GM21529 (cell line): ENCODE measurements at regions not wholly inside any gene's neighbourhood (a gene's known extent, or its start where the extent isn't known, plus 50 kb on each side); places are given as distances from the start of the nearest gene placed in this dataset.
"Not testable (repeated sequence)": the region's sequence is repeated elsewhere in the genome, so short reads cannot be mapped to it uniquely, and the experiment has no call there.

Source experiments
- ATAC-seq: cut with Tn5 transposase; IDR thresholded peaks from one replicate; pipeline ENCODE4 v1.9.1; 2021; ENCODE audit not compliant: unreplicated experiment

DNA sequence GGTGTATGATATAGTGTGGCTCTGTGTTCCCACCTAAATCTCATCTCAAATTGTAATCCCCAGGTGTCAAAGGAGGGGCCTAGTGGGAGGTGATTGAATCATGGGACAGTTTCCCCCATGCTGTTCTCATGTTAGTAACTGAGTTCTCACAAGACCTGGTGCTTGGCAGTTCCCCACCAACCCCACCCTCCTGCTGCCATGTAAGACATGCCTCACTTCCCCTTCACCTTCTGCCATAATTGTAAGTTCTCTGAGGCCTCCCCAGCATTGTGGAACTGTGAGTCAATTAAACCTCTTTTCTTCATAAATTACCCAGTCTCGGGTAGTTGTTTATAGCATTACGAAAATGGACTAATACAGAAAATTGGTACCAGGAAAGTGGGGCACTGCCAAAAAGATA, 1705.3 kb downstream of the NCAM2 start:
- no peak for ATAC-seq

GRCh38 chr21:22710721-22711120, 1712.5 kb downstream of the NCAM2 start:
- ATAC-seq: no peak

DNA sequence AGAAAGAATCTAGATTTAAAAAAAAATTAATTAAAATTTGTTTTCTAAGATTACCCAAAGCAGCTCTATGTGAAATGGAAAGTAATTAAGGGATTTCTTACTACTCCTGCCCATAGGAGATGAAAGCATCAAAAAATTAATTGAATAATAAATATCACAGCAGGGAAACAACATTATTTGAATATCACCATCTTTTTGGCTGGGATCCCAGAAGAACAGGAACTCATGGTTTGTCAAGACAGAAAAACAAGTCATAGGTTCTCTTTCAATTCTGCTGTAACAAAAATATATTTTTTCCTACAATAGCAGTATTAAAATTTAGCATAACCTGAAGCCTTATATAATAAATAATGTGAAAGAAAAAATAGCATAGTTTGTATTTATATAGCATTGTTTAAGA, 1713.4 kb downstream of the NCAM2 start:
- no peak for ATAC-seq

DNA sequence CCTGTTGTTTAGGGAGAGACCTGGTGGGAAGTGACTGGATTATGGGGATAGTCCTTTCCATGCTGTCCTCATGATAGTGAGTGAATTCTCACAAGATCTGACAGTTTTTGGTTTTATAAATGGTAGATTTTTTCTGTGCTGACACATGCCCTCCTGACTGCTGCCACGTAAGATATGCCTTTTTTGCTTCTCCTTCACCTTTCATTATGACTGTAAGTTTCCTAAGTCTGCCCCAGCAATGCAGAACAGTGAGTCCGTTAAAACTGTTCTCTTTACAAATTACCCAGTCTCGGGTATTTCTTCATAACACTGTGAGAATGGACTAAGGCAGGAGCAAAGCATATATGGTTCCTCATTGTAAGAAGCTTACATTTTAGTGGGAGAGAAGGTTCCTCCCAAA, 1727.2 kb downstream of the NCAM2 start:
- ATAC-seq: no peak

DNA sequence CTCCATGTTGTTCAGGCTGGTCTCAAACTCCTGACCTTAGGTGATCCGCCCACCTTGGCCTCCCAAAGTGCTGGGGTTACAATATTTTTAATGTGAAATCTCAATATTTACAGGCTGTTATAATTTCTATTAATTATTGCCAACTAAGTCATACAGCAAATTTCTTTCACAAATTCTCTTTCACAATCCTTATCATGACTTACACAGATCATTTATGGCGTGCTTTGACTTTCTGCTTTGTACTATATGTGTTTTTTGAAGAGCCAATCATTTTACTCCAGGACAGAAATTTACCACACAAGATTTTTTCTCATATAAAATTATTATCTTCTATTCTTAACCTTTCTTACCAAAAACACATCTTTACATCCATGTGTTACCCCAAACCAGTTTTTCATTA, 1729.9 kb downstream of the NCAM2 start:
- no peak for ATAC-seq

DNA sequence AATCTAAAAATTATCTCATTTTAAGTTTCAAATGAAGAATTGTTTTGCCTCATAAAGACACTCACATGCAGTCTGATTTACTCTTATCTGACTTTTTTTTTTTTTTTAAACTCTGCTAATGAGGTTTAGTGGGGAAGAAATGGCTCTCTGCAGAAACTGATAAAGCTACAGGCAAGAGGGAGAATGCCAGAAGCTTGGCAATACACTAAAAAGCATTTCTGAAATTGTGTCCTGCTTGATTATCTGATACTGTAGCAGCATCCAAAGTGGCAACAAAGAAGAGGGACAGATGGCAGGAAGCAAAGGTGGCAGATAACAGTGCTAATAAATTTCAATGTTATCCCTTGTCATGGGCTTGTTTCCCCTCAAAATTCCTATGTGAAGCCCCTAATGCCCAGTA, 1744.9 kb downstream of the NCAM2 start:
- no peak for ATAC-seq

DNA sequence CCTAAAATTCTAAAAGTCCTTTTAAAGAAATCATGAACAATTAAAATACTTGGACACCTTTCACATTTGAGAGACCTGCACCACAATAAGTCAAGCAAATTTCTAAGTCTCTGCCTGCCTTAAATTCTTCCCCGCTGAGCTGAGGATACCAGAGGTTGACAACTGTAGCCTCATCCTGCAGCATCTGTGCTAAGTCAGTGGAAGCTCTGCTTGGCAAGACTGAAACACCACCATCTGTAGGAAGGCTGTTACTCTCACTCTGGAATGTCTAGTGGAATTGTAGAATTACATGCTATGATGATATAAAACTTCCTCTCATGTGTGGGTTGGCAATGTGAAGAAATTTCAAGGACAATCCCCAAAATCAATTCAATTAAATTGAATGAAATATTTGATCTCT, 1756.5 kb downstream of the NCAM2 start:
- ATAC-seq: no peak

DNA sequence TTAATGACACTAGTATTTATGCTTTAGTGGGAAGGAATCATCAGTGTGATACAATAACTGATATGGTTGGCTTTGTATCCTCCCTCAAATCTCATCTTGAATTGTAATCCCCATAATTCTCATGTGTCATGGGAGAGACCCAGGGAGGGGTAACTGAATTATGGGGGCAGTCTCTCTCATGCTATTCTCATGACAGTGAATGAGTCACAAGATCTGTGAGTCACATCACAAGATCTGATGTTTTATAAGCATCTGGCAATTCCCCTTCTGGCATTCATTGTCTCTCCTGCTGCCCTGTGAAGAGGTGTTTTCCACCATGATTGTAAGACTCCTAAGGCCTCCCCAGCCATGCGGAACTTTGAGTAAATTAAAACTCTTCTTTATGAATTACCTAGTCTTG, 1760.3 kb downstream of the NCAM2 start:
- ATAC-seq: no peak

- no peak for ATAC-seq
Observed at GRCh38 chr21:22762463-22762862, 1764.3 kb downstream of the NCAM2 start.

DNA sequence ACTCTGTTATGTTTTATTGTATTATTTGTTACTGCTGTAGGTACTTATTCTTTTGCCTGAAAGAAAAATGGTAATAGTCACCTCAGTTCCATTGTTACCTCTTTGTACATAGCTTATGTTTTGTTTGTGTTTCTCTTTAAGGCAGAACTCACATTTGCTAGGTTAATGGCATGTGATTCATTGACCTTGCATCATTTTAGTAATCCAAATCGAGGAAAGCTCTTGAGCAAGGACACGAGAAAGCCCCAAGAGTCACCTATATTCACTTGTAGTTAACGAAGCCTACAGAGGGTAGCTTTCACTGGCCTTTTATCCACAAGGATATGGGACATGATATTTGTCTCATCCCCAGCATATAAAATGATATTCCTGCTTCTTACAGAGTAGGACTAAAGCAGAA, 1765.2 kb downstream of the NCAM2 start:
- no peak for ATAC-seq

DNA sequence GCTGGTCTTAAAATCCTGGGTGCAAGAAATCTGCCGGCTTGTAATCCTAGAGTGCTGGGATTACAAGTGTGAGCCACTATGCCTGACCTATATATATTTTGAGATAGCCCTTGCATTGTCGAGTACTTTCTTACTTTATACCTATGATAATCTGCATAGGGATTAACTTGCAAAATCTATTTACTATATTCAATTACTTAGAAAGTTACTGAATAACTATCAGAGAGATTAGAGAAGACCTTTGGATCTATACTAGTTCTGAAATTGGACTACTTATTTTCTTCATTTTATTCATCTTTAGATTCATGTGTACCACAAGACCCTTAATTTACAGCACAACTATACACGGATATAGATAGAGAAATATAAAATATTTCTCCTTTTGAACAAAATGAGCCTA, 1766.0 kb downstream of the NCAM2 start:
- no peak for ATAC-seq

DNA sequence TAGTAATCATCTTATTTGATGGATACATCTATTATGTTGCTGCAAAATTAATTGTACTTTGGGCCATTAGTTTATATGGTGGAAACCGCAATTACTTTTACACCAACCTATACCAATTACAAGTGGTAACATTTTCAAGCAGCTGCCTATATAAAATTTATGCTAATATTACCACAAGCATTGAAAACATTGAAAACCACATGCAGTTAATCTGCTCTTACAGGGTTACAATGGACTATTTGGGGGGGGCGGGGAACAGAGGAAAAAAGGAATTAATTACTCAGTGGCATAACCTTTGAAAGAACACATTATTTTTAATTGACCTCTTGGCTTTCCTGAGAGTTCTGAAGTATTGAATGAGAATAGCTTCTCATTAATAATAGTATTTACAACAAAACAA, 1793.2 kb downstream of the NCAM2 start:
- no peak for ATAC-seq

DNA sequence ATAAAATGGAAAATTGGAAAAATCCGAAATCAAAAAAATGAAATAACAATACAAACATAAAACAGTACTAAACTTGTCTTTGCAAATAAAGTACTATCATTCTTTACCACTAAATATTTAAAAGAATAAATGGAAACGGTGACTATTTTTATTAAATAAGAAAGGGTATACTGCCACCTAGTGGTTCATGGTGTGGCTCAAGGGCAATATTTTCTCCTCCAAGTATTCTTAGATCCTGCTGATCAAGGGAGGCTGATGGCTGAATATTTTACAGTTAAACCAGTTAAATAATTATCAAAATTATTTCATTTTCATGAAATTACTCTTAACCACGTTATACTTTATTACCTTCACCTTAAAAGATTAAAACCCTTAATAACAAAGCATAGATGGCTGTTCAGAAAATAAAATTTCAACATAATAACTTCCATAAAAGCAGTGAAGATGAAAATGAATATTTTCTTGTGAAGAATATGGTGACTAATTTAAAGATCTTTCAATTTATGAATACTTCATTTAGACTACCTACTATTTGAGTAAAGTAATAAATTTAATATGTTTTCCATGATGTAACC, 1793.9 kb downstream of the NCAM2 start:
- no peak for ATAC-seq

- ATAC-seq: no peak
Observed at GRCh38 chr21:22795091-22795490, 1796.9 kb downstream of the NCAM2 start.

DNA sequence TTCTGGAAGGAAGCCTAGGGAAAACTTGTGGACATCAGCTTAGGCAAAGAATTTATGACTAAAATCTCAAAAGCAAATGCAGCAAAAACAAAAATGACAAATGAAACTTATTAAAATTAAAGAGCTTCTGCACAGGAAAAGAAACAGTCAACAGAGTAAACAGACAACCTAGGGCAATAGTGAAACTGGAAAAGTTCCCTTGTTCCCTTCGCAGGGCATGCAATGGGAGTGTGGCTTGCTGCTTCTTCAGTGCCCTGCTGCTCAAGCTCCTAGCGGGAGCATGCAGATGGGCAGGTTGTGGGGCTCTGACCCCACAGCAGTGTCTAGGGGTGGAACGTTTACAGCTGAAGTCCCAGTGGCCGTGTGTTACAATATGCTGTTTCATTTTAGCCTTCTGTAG, 1797.4 kb downstream of the NCAM2 start:
- ATAC-seq: no peak

DNA sequence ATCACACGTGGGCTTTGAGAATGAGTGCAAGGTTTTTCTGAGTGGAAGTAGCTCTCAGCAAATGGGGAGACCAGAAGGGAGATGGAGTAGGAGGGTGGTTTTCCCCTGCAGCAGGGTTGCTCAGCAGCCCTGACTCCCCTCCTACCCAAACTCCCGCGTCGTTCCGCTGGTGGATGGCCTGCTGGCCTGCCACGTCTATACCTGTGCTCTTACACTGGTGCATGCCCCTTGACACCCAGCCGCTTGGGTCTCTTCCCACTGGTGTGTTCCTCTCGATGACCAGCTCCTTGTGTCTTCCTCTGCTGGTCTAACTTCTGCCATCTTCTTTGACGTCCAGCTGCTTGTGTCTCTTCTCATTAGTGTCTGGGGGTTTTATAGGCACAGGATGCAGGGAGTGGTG, 1797.9 kb downstream of the NCAM2 start:
- ATAC-seq: no peak

GRCh38 chr21:22804151-22804550, 1805.9 kb downstream of the NCAM2 start:
- no peak for ATAC-seq

DNA sequence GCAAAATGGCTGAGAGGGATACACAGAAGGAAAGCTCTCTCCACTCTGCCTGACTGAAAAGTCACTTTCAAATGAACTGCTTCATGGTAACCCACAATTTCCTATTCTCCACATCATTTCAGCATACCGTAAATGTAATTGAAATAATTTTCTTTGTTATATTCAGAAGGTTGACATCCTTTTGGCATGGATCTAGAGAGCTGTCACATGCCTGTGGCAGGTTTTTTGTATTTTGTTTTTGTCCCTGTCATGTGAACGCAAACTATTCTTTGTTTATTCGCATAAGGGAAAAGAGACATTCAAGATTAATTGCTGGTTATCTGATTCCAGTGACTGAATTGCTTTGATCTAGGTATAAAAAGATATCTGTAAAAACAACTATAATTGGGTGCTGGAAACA, 1808.1 kb downstream of the NCAM2 start:
- no peak for ATAC-seq

DNA sequence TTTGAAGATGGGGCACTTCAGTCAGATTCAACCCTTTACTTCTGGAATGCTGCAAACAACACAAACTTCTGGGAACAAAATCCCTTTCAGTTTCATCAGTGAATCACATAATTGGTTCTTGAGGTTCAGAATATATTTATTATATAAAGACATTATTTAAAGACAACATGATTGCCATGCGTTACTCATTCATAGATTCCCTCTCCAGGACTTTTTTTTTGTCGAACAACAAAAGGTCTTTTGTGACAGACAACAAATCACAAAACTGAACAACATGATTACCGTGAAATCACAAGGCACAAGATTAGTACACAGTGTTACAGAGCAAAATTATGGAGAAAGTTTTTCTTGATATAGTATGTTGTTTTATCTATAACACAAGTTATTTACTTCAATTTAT, 1815.0 kb downstream of the NCAM2 start:
- no peak for ATAC-seq

- not testable (repeated sequence) for ATAC-seq
Observed at GRCh38 chr21:22818681-22819485, 1820.7 kb downstream of the NCAM2 start.

- ATAC-seq: no peak
Observed at GRCh38 chr21:22827422-22827821, 1829.2 kb downstream of the NCAM2 start.

- no peak for ATAC-seq
Observed at GRCh38 chr21:22842875-22843274, 1844.7 kb downstream of the NCAM2 start.

- ATAC-seq: no peak
Observed at GRCh38 chr21:22855581-22855980, 1857.4 kb downstream of the NCAM2 start.
